Activated CD8-positive, alpha-beta memory T cell treated with anti-CD3 and anti-CD28 coated beads, Interleukin-2, amount 50 U/mL, for 4 hours (primary cell): ENCODE measurements at regions not wholly inside any gene's neighbourhood (a gene's known extent, or its start where the extent isn't known, plus 50 kb on each side); places are given as distances from the start of the nearest gene placed in this dataset.

Experiments used
- DNase-seq: peaks from one replicate; pipeline ENCODE4 v3.0.0-alpha.2; 2020

GRCh38 chr11:116171271-116172140 lies 601.3 kb downstream of the BUD13 start:
- no peak for DNase-seq

- DNase-seq = no peak
Measured at GRCh38 chr11:116170526-116171120, 602.2 kb downstream of the BUD13 start.

DNA sequence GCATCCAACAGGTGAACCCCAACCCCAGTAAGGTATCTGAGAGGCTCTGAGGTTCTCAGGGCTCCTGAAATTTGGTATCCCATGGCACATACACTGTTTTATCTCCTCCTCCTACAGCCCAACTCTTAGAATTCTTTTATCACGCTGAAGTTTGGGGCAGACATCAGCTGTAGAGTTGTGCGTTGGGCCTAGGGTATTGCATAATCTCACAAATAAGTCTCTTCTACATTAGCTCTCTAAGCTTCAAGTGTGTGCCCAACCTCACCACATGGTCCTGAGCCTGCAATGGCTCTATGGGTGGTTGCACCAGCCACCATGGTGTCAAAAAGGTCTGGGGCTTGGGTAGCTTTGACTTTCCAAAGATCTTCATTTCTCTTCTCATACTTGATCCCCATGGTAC lies 603.0 kb downstream of the BUD13 start:
- no peak for DNase-seq

DNA sequence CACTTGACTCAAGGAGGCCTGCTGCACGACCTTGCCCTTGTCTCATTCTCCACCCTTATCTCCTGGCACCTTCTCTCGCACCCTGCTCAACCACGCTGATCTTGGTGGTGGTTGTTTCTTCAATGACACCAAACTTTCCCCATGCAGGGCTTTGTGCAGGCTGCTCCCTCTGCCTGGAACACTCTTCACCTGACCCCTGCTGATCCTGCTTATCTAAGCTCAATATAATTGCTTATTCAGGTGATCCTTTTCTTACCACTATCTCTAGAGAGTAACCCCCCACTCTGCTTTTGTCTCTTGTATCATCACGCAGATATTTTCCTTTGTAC lies 604.4 kb downstream of the BUD13 start:
- no peak for DNase-seq

DNA sequence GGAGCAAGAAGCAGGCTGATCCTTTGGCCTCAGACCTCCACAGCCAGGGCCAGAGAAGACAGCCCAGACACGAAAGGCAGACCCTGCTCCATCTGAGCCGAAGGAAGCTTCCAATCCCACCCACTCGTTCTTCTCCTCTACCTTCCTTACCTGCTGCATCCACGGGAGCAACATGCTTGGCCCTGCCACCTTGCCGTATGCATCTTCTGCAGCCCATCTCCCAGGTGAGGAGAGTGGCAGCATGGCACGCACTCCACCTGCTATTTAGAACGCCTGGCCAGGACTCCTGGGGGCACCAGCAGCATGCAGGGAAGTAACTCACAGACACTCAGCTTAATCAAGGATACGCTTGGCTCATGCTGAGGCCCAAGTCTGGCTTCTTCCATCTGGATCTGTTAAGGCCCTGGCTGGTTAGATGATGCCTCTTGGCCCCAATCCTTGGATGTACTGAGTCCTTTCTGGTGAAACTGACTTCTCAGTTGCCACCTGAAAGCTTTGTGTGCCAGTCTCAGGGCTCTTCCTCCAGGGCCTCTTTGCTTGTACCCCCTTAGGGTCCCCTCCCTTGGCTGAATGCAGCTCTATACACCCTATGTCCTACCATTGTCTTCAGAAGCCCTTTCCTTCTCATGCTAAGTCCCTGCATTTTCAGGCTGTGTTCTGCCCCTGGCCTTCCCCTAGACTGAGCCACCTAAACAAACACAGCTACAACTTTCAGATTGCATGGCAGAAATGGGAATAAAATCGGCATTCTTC lies 604.9 kb downstream of the BUD13 start:
- DNase-seq = no peak

DNA sequence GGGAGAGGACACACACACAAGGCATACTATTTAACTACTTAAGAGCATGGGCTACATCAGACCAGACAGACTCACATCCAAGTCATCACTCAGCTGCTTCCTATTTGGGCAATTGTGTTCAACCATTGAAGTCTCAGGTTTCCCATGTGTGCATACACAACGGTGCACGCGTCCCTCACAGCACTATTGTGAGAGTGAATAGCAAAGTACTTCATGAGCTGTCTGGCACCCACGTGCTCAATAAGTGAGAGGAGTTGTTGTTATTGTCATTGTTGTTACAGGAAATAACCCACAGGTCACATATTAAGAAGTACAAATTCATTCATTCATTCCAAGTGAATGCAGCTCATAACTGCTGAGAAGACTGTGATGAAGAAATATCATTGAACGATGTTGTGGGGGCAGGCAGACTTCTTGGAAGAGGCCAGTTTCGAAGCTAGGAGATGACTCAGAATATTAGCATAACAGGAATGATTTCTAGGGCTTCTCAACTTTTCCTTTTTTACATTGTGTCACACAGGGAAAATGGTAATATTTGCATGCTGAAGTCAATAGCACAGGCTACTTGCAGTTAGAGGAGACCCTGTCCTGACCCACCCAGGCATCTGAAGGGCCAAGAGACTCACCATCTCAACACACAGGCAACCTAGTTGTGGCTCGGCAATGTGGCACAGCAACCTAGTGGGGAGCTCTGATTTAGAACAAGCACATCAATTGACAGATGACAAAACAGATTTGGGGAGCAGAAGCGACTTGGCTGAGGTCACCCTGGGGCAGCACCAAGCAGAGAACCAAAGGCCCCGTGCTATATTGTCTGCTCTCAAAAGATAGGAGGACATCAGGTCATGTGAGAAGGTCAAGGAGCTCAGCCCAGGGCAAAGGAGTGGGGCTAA lies 606.0 kb downstream of the BUD13 start:
- DNase-seq = no peak

DNA sequence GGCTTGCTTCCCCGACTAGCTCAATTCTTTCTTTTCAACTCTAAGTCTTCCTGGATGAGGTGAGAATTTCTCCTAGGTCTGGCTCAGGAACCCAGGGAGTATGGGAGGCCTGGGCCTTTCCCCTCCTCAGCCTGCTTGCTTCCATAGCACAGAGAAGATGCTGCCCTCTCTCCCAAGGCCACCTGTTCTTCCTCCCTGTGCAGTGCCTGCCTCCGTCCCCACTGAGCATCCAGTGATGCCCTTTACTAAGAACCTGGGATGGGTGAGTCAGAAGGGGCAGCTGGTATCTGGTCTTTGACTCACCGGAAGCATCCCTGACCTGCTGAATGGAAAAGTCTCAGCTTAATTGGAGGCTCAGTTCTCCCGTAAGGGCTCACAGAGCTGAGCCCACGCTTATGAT lies 607.9 kb downstream of the BUD13 start:
- DNase-seq = no peak

- no peak for DNase-seq
Measured at GRCh38 chr11:116162886-116163230, 609.9 kb downstream of the BUD13 start.

- DNase-seq = no peak
Measured at GRCh38 chr11:116162086-116162885, 610.5 kb downstream of the BUD13 start.

GRCh38 chr11:116148645-116149044 lies 624.1 kb downstream of the BUD13 start:
- DNase-seq = no peak

DNA sequence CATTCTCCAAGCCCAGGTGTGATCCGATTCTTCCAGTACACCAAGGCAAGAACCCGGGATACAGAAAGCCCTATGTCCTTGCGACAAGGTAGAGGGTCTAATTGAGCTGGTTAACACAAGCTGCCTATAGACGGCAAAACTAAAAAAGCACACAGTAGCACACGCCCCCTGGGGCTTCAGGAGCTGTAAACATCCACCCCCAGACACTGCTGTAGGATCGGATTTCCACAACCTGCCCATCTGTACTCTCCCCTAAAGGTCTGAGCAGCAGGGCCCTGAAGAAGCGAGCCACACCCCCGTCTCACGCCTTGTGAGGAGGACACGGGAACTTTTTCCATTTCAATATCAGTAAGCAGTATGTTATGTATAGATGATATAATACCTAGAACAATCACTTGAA lies 624.7 kb downstream of the BUD13 start:
- no peak for DNase-seq

DNA sequence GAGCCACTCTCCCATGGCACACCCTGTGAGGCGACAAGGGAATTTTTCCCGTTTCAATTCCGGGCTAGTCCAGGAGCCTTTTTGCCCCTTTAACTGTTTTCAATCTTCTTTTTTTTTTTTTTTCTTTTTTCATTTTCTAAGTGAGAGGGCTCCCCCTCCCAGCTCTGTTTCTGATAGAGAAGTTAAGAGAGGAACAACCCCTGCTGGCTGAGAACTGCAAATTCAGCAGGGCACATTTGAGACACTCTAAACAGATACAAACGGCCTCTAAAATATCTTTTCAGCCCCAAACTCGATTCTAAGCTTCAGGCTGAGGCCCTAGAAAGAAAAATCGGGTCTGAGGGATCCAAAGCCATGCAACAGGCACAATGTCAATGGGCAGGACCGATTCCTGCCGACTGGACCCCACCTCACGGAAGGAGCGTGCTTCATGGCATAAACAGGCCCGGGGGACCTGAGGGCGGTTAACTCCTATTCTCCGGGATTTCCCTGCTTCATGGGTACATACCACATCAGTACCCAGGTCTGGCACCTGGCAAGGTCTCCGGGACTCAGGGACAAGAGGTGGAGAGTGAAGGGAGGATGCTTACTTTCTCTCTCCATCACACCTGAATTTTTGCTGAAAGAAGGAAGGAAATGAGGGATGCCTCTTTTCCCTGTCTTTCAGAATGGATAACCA lies 627.5 kb downstream of the BUD13 start:
- DNase-seq = no peak

- no peak for DNase-seq
Measured at GRCh38 chr11:116144387-116144958, 628.3 kb downstream of the BUD13 start.

DNA sequence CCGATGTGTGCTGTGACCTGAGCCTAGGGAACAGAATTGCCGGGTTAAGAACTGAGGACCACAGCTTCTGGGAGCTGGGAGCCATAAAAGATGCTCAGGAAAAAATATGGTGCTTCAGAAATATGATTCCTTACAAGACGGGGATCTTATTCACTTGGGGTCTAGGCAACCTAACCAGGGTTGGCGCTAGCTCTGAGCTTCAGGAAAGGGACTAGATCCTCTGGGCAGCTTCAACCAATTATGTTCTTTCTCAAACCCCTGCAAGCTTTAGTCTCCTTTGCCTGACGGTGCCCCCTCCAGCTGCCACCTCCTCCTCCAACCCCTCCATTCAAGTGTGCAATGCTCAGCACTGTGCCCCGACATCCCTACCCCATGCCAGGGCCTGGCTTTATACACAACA lies 634.1 kb upstream of the CADM1 start:
- no peak for DNase-seq

GRCh38 chr11:116137753-116138152 lies 633.5 kb upstream of the CADM1 start:
- no peak for DNase-seq

DNA sequence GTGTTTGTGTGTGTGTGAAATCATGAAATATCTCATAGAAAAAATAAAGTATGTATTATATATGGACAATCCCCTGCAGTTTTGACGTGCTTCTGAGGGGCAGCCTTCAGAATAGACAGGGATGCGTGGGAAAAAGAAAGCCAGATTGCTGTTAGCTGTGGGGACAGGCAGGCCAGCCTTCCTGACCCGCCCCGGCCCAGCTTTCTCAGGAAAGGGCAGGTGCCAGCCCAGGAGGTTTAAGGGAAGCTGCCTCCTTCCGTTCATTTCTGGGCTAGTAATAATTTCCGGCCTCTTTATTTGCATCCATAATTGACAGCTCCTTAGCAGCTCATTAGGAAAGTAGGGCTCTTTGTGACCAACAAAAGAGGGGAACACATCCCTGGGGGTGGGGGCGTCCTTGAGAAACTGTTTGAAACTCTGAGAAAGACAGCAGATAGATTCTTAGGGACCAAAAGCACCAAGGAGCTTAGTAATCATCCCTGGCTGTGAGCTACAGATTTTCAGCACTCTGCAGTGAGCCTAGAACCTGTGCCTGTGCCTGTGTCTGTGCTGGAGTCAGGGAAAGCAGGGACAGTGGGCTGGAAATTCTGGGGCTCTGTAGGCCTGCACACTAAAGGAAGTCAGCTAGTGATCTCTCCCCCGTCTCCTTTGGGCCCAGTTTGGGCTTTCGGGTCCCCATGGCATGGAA lies 632.9 kb upstream of the CADM1 start:
- no peak for DNase-seq

- no peak for DNase-seq
Measured at GRCh38 chr11:116135891-116136290, 631.7 kb upstream of the CADM1 start.

GRCh38 chr11:116134450-116134849 lies 630.2 kb upstream of the CADM1 start:
- DNase-seq = no peak

DNA sequence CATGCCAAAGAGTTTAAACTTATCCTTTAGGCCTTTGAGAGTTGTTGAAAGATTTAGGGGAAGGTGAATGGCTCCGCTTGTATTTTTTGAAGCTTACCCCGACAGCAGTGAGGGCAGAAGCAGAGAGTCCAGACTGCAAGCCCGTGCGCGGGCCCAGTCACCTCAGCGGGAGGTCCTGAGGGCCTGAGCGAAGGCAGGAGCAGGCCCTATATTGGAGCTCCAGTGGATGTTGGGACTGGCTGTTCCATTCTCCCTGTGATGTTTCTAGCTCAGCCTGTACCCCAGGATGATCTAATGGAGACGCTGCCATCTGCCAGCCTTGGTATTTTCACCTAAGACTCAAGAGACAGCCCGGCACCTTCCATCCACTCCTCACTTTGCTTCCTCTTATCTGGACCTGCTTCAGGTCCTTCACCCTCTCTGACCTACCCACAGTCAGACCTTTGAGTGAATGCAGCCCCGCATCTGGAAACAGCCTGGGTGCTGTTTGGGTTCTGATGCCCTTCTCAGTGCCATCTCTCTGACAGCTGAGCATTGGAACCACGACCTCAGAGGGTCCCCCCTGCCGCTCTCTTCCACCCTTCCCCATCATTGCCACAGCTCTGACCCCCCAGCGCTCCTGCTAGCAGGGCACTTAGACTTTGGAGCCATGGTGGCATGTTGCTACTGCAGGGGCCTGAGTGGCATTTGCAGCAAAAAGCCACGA lies 628.2 kb upstream of the CADM1 start:
- DNase-seq = no peak

DNA sequence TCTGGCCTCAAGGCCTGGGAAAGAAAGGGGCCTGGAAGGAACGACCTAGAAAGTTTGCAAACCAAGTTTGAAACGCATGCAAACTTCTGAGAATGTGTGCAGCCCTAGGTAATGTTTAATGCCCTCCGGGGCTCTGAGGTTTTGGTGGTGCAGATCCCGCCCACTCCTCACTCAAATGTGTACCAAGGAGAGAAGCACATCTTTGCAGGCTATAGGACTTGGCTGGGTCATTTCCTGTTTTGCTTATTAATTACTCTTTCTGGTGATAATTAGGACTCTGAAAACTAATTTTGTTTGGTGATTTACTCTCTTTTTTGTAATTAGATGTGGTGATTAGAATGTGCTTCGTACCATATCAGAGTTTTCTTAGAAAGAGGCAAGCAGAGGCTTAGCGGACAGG lies 625.9 kb upstream of the CADM1 start:
- DNase-seq = no peak
